K562 (cell line): ENCODE measurements at regions not wholly inside any gene's neighbourhood (a gene's known extent, or its start where the extent isn't known, plus 50 kb on each side); places are given as distances from the start of the nearest gene placed in this dataset.

Experiments used
- ATAC-seq: fragments of 200-7000 bp; cut with Tn5 transposase; 3 replicates; pipeline ENCODE4 v1.9.1; 2020; ENCODE audit warnings: moderate library complexity
- BruUV-seq: library from RNA; stranded (reverse); fragments of 400-500 nt; replicated peaks from 2 replicates; lab custom pipeline; 2021; lab: Mats Ljungman, UMichigan
- CTCF ChIA-PET: fragments of 300-600 bp; formaldehyde crosslinking; extraction: SDS; loops from one replicate; lab custom pipeline; 2021; ENCODE audit warnings: low intra/inter-chr PET ratio; lab: Yijun Ruan, JAX
- POLR2A ChIA-PET: fragments of 300-600, 350-650 bp; sonication (Branson Sonifier 250); formaldehyde crosslinking; extraction: SDS; loops from one replicate; lab custom pipeline; 2021; ENCODE audit warnings: antibody characterized with exemption, inconsistent platforms; lab: Yijun Ruan, JAX
- DNase-seq, 4 experiments: peaks; one replicate each; pipeline versions ENCODE4 v3.0.0 to v3.0.0-alpha.2; 2011 to 2018; ENCODE audit warnings: low spot score in 3 of 4, mixed read lengths in 3 of 4; ENCODE audit errors: extremely low read depth in 1 of 4
- FAIRE-seq: peaks from 2 replicates; lab custom pipeline; 2011; peaks lifted over from hg19 to GRCh38; lab: Jason Lieb, UNC
- H2AFZ ChIP-seq: 2 replicates; pipeline ENCODE4 v1.6.0; 2011; ENCODE audit warnings: low read depth, low read length, control low read depth, inconsistent platforms
- H3K27ac ChIP-seq: fragments of 200-600 bp; 3 replicates; pipeline ENCODE4 v1.8.0; 2011; ENCODE audit warnings: low read depth, mild to moderate bottlenecking, control low read depth, inconsistent platforms, low read length, moderate library complexity, mixed read lengths; ENCODE audit errors: extremely low read depth
- H3K27me3 ChIP-seq, 2 experiments: fragments of 300-600 bp in 1 of 2; 2 replicates in 1 of 2; 3 replicates in 1 of 2; pipeline versions ENCODE4 v1.6.0 to v1.8.0; 2011; ENCODE audit warnings: inconsistent platforms in 2 of 2, low read length in 2 of 2, mild to moderate bottlenecking in 1 of 2, mixed read lengths in 1 of 2, moderate library complexity in 1 of 2; ENCODE audit not compliant: control insufficient read depth in 2 of 2, insufficient read depth in 2 of 2
- H3K36me3 ChIP-seq: fragments of 300-600 bp; 3 replicates; pipeline ENCODE4 v1.8.0; 2011; ENCODE audit warnings: mild to moderate bottlenecking, low read length, inconsistent platforms; ENCODE audit not compliant: control insufficient read depth, insufficient read depth
- H3K4me1 ChIP-seq, 2 experiments: fragments of 200-600 bp in 1 of 2; replicated peaks in 1 of 2; 2 replicates in 1 of 2; 3 replicates in 1 of 2; pipeline versions ENCODE4 v1.5.1 to v1.8.0; 2011; ENCODE audit warnings: inconsistent platforms in 2 of 2, low read length in 2 of 2, mild to moderate bottlenecking in 1 of 2, mixed read lengths in 1 of 2, moderate library complexity in 1 of 2; ENCODE audit not compliant: control insufficient read depth in 2 of 2, insufficient read depth in 2 of 2
- H3K4me2 ChIP-seq: 2 replicates; pipeline ENCODE4 v1.6.1; 2011; ENCODE audit warnings: low read length, control low read depth, inconsistent platforms, mixed read lengths; ENCODE audit not compliant: insufficient read depth
- H3K4me3 ChIP-seq: fragments of 200-600 bp; sonication (generic), shearing (Covaris generic); 2 replicates; pipeline ENCODE4 v1.5.1; 2016; ENCODE audit warnings: control low read depth, inconsistent platforms
- H3K79me2 ChIP-seq: fragments of 200-600 bp; 3 replicates; pipeline ENCODE4 v1.8.0; 2011; ENCODE audit warnings: low read length, inconsistent platforms; ENCODE audit not compliant: control insufficient read depth, insufficient read depth
- H3K9ac ChIP-seq, 2 experiments: 2 replicates each; pipeline versions ENCODE4 v1.6.0 to v1.6.1; 2011; ENCODE audit warnings: low read depth in 2 of 2, low read length in 2 of 2, control low read depth in 1 of 2, inconsistent platforms in 1 of 2, mild to moderate bottlenecking in 1 of 2, mixed read lengths in 1 of 2; ENCODE audit not compliant: insufficient read depth in 1 of 2
- H3K9me1 ChIP-seq: one replicate; pipeline ENCODE4 v1.6.0; 2011; ENCODE audit warnings: inconsistent platforms, mild to moderate bottlenecking, low read length, moderate library complexity; ENCODE audit not compliant: control insufficient read depth, insufficient read depth
- H3K9me3 ChIP-seq: replicated peaks from 2 replicates; pipeline ENCODE4 v1.5.1; 2011; ENCODE audit warnings: low read depth, low read length, inconsistent platforms; ENCODE audit not compliant: control insufficient read depth, insufficient read depth
- H4K20me1 ChIP-seq: replicated peaks from 2 replicates; pipeline ENCODE4 v1.6.1; 2011; ENCODE audit warnings: low read length, inconsistent platforms, mixed read lengths; ENCODE audit not compliant: control insufficient read depth, insufficient read depth
- ARNT ChIP-seq, 2 experiments: fragments of 450-650 bp; IDR thresholded peaks; 2 replicates each; pipeline ENCODE4 v1.6.1; 2016; ENCODE audit warnings: mild to moderate bottlenecking in 1 of 2
- ELF2 ChIP-seq: fragments of 250-450 bp; sonication (Bioruptor Pico); IDR thresholded peaks from 2 replicates; pipeline ENCODE4 v1.5.0; 2021; ENCODE audit warnings: mild to moderate bottlenecking
- KLF1 ChIP-seq: fragments of 450-650 bp; IDR thresholded peaks from 2 replicates; pipeline ENCODE4 v1.6.1; 2016; ENCODE audit warnings: missing genetic modification characterization, missing compliant biosample characterization
- SAFB ChIP-seq: fragments of 200-400 bp; formaldehyde crosslinking; IDR thresholded peaks from 2 replicates; pipeline ENCODE4 v1.6.1; 2017; ENCODE audit warnings: low read depth, low read length, borderline replicate concordance
- THRA ChIP-seq: fragments of 450-650 bp; IDR thresholded peaks from 2 replicates; pipeline ENCODE4 v1.6.1; 2017; ENCODE audit warnings: mild to moderate bottlenecking, moderate library complexity
- TRIM24 ChIP-seq, 2 experiments: fragments of 450-650 bp; IDR thresholded peaks; 2 replicates each; pipeline ENCODE4 v1.6.1; 2016
- ZBTB9 ChIP-seq: fragments of 450-650 bp; formaldehyde crosslinking; IDR thresholded peaks from 2 replicates; pipeline ENCODE4 v1.4.0; 2020; ENCODE audit warnings: mild to moderate bottlenecking, moderate library complexity
- ZNF165 ChIP-seq: fragments of 250-450 bp; sonication (Bioruptor Pico); IDR thresholded peaks from 2 replicates; pipeline ENCODE4 v1.4.0; 2020; ENCODE audit warnings: borderline replicate concordance
- WGBS: fragments of 100-300 bp; shearing (Covaris generic); methylation state at CpG from one replicate; pipeline ENCODE4 v1.1.6; 2016; ENCODE audit warnings: low coverage, mixed read lengths; ENCODE audit not compliant: insufficient coverage; ENCODE audit errors: missing lambda C conversion rate; 5-methylcytosine and 5-hydroxymethylcytosine counted together
- in situ Hi-C: fragments of 300-500 bp; cut with MboI; formaldehyde crosslinking; loops from 4 replicates; pipeline ENCODE4 v1.15.0; 2018; ENCODE audit warnings: inconsistent platforms, mixed read lengths
- intact Hi-C: fragments of 100-400 bp; cut with micrococcal nuclease; formaldehyde crosslinking; loops from 2 replicates; pipeline ENCODE4 v1.14.2; 2022
- TF ChIP-seq, protein P1 (sequence below), 2 experiments: fragments of 450-650 bp; formaldehyde crosslinking in 1 of 2; IDR thresholded peaks; 2 replicates each; pipeline versions ENCODE4 v1.4.0 to v1.6.1; 2014 to 2020; ENCODE audit warnings: mild to moderate bottlenecking in 2 of 2, borderline replicate concordance in 1 of 2, low read depth in 1 of 2
- TF ChIP-seq, protein P2 (sequence below): fragments of 450-650 bp; formaldehyde crosslinking; IDR thresholded peaks from 2 replicates; pipeline ENCODE4 v1.4.0; 2020; ENCODE audit warnings: mild to moderate bottlenecking, moderate library complexity

DNA sequence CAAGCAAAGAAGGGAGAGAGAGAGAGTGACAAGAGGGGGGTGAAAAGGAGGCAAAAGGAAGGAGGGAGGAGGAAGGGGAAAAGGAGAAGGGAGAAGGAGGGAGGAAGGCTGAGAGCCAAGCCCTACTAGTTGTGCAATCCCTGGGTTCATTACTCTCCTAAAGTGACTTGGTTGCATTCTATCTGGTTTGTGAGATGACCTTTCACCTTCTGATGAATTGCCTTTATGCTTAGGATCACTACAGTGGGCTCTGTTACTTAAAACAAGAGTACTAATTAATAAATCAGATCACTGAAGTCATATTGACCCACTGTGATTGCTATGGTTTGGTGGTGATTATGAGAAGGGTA, 144.9 kb downstream of the KIF20B start (continued):
- TF ChIP-seq ZNF165 (CRISPR knock-in tag), result no peak

DNA sequence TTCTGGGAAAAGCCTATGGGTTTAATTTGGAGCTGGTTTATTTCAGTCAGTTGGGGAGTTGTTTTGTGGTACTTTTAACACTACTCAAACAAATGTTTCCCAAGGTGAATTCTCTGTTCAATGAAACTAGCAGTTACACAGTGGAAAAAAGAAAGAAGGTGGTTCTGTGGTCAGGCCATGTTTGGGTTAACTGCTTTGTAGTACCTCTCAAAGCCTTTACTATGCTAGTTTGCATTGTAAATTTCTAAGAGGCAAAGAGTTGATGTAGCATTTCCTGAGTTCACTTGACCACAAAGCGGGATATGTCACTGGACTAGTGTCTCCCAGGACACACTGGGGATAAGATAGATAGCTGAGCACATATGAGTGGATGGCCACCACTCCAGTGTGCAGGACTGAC, 145.4 kb downstream of the KIF20B start:
- no peaks in the 10 kb centered on the region for H4K20me1 ChIP-seq
- ATAC-seq, result no peak
- TF ChIP-seq, protein P1, sequence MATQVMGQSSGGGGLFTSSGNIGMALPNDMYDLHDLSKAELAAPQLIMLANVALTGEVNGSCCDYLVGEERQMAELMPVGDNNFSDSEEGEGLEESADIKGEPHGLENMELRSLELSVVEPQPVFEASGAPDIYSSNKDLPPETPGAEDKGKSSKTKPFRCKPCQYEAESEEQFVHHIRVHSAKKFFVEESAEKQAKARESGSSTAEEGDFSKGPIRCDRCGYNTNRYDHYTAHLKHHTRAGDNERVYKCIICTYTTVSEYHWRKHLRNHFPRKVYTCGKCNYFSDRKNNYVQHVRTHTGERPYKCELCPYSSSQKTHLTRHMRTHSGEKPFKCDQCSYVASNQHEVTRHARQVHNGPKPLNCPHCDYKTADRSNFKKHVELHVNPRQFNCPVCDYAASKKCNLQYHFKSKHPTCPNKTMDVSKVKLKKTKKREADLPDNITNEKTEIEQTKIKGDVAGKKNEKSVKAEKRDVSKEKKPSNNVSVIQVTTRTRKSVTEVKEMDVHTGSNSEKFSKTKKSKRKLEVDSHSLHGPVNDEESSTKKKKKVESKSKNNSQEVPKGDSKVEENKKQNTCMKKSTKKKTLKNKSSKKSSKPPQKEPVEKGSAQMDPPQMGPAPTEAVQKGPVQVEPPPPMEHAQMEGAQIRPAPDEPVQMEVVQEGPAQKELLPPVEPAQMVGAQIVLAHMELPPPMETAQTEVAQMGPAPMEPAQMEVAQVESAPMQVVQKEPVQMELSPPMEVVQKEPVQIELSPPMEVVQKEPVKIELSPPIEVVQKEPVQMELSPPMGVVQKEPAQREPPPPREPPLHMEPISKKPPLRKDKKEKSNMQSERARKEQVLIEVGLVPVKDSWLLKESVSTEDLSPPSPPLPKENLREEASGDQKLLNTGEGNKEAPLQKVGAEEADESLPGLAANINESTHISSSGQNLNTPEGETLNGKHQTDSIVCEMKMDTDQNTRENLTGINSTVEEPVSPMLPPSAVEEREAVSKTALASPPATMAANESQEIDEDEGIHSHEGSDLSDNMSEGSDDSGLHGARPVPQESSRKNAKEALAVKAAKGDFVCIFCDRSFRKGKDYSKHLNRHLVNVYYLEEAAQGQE (IDR thresholded peaks at IDR 0.05; ENCODE audit: borderline replicate concordance), result no peak
- TF ChIP-seq, protein P1 (CRISPR knock-in tag; IDR thresholded peaks at IDR 0.05; ENCODE audit: low read depth), result no peak
- no peak for TF ChIP-seq ARNT (IDR thresholded peaks at IDR 0.05)
- TF ChIP-seq TRIM24 (IDR thresholded peaks at IDR 0.05), result no peak
- TF ChIP-seq SAFB, result no peak
- no peak for TF ChIP-seq ZBTB9
- TF ChIP-seq THRA, result no peak
- no peak for TF ChIP-seq KLF1
- TF ChIP-seq, protein P2, sequence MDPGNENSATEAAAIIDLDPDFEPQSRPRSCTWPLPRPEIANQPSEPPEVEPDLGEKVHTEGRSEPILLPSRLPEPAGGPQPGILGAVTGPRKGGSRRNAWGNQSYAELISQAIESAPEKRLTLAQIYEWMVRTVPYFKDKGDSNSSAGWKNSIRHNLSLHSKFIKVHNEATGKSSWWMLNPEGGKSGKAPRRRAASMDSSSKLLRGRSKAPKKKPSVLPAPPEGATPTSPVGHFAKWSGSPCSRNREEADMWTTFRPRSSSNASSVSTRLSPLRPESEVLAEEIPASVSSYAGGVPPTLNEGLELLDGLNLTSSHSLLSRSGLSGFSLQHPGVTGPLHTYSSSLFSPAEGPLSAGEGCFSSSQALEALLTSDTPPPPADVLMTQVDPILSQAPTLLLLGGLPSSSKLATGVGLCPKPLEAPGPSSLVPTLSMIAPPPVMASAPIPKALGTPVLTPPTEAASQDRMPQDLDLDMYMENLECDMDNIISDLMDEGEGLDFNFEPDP, result no peak
- TF ChIP-seq ELF2 (CRISPR knock-in tag), result no peak

More for the DNA sequence above, 145.4 kb downstream of the KIF20B start:
- no peaks in the 10 kb centered on the region for H3K9me3 ChIP-seq
- no peaks in the 10 kb centered on the region for H3K36me3 ChIP-seq
- H3K9me1 ChIP-seq, result no peaks in the 10 kb centered on the region
- no peak for FAIRE-seq
- H3K4me1 ChIP-seq, result no peaks in the 10 kb centered on the region
- WGBS, result 0% methylated on average over 1 of the region's 1 CpG
- CTCF ChIA-PET, result no interaction called here
- no peak overlapping the region for H2AFZ ChIP-seq
- no peak for DNase-seq
- no peak overlapping the region for H3K4me2 ChIP-seq
- H3K4me3 ChIP-seq, result no peak overlapping the region
- no peaks in the 10 kb centered on the region for H3K27me3 ChIP-seq
- in situ Hi-C loops, result no loop called here
- intact Hi-C loops, result no loop called here
- no peak overlapping the region for H3K9ac ChIP-seq
- BruUV-seq, result no TSS peak
- POLR2A ChIA-PET, result no interaction called here
- no peaks in the 10 kb centered on the region for H3K79me2 ChIP-seq
- no peak overlapping the region for H3K27ac ChIP-seq
